ENCODE measurements at regions not wholly inside any gene's neighbourhood (a gene's known extent, or its start where the extent isn't known, plus 50 kb on each side); places are given as distances from the start of the nearest gene placed in this dataset.

DNA sequence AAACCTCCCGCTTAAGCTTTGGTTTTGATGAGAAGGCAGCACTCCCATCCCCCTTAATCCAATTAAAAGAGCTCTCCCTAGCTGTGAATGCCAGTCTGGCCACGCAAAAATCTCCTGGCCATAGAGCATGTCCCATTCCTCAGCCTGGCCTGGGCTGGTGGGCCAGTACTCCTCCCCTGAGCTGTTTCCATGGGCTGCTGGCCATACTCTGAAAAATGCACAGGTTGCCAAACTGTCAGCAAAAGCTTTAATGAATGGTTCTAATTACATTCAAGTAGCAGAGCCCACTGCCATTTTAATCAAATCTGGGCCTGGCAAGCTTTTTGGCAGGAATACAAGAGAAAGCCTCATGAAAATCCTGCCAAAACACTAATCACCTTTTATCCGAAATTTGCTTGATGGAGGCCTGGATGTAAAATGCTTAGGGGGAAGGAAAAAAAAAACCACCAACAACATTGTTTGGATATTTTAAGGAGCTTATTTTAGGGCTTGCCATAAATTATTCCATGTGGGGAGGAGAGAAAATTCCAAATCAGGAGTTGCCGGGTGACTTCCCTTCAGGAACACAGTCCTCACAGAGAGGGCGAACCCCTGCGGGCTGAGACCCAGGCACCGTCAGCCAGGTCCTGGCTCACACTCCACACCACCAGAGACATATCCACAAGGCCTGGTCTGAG is 243.3 kb downstream of the SEC61B start:
- no peaks in the 10 kb centered on the region for H4K20me1 ChIP-seq (ENCODE audit: low read length)
- H3K27ac ChIP-seq (ENCODE audit: low read length) = no peak overlapping the region
- peaks cover 17% of the 10 kb centered on the region for H3K27me3 ChIP-seq (ENCODE audit: low read length)
- BruUV-seq (replicated peaks) = no TSS peak
- no peak overlapping the region for H2AFZ ChIP-seq (ENCODE audit: low read length)
- ATAC-seq (no peak), DNase-seq (no peak)
- no peaks in the 10 kb centered on the region for H3K9me3 ChIP-seq (ENCODE audit: low read length)
- intact Hi-C loops (cut with micrococcal nuclease) = no loop called here
- H3K9me2 ChIP-seq (replicated peaks; ENCODE audit: low read length) = no peaks in the 10 kb centered on the region
- no peak overlapping the region for H3K4me2 ChIP-seq (ENCODE audit: low read length)
- no peaks in the 10 kb centered on the region for H3F3A ChIP-seq (ENCODE audit: low read length, unreplicated experiment)
- no peaks in the 10 kb centered on the region for H3K79me2 ChIP-seq (ENCODE audit: low read length)
- H3K4me1 ChIP-seq (ENCODE audit: insufficient read depth, low read length) = no peaks in the 10 kb centered on the region
- no peaks in the 10 kb centered on the region for H3K36me3 ChIP-seq (ENCODE audit: low read depth, low read length)
- no peak overlapping the region for H3K9ac ChIP-seq (ENCODE audit: low read length)
- POLR2A ChIA-PET (ENCODE audit: unreplicated experiment) = no interaction called here
- no peak for TF ChIP-seq CTCF (conservative IDR thresholded peaks at IDR 0.05; ENCODE audit: low read depth, low read length)
- TF ChIP-seq EZH2 (IDR thresholded peaks at IDR 0.05; ENCODE audit: low read length, unreplicated experiment) = no peak
- no peak for TF ChIP-seq EZH2phosphoT487 (IDR thresholded peaks at IDR 0.05; ENCODE audit: borderline replicate concordance, low read length)
- no peak overlapping the region for H3K4me3 ChIP-seq (ENCODE audit: low read length)
- CTCF ChIA-PET = no interaction called here

DNA sequence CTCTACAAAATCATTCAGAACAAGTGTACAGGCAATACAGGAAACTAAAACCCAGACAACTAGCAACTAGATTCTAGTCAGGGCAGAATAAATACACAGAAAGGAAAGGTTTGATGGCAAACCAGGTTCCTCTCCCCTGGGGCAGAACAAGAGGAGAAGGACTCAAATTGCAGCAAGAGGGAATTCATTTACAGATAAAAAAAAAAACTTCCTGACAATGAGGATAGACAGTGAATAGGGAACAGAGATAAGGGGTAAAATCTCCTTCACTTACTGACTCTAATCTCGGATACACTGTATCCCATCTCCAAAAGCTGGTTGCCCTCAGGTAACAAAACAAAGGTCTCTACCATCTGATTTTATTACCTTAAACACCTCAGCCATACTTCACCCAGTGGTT is 244.0 kb downstream of the SEC61B start:
- no TSS peak for BruUV-seq (replicated peaks)
- no peak overlapping the region for H3K4me3 ChIP-seq (ENCODE audit: low read length)
- no peaks in the 10 kb centered on the region for H3K79me2 ChIP-seq (ENCODE audit: low read length)
- H3K9me2 ChIP-seq (replicated peaks; ENCODE audit: low read length) = no peaks in the 10 kb centered on the region
- no peak overlapping the region for H3K4me2 ChIP-seq (ENCODE audit: low read length)
- DNase-seq = no peak
- H3K9ac ChIP-seq (ENCODE audit: low read length) = no peak overlapping the region
- no peaks in the 10 kb centered on the region for H3F3A ChIP-seq (ENCODE audit: low read length, unreplicated experiment)
- POLR2A ChIA-PET (ENCODE audit: unreplicated experiment) = no interaction called here
- ATAC-seq = no peak
- no peaks in the 10 kb centered on the region for H4K20me1 ChIP-seq (ENCODE audit: low read length)
- H2AFZ ChIP-seq (ENCODE audit: low read length) = no peak overlapping the region
- CTCF ChIA-PET = no interaction called here
- intact Hi-C loops (cut with micrococcal nuclease) = no loop called here
- no peak overlapping the region for H3K27ac ChIP-seq (ENCODE audit: low read length)
- TF ChIP-seq EZH2phosphoT487 (IDR thresholded peaks at IDR 0.05; ENCODE audit: borderline replicate concordance, low read length) (no peak), EZH2 (IDR thresholded peaks at IDR 0.05; ENCODE audit: low read length, unreplicated experiment) (no peak), CTCF (conservative IDR thresholded peaks at IDR 0.05; ENCODE audit: low read depth, low read length) (no peak)
- no peaks in the 10 kb centered on the region for H3K36me3 ChIP-seq (ENCODE audit: low read depth, low read length)
- H3K27me3 ChIP-seq (ENCODE audit: low read length) = peaks cover 19% of the 10 kb centered on the region
- H3K9me3 ChIP-seq (ENCODE audit: low read length) = no peaks in the 10 kb centered on the region
- H3K4me1 ChIP-seq (ENCODE audit: insufficient read depth, low read length) = no peaks in the 10 kb centered on the region

DNA sequence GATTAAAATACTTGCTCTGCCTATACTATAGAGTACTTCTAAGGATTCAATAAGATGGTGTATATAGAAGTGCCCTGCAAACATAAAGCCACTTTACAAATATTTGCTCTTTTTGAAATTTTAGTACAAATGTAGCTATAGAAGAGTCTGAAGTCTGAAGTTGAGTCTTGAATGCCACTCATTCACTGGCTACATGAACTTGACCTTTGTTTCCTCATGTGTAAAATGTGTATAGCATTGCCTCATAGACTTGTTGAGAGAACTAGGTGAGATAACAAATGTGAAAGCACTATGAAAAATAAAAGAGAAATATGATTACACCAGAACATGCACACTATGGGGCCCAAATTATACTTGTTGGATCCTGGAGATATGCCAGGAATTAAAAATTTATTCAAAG is 244.7 kb downstream of the SEC61B start:
- Histone ChIP-seq H4K20me1 (ENCODE audit: low read length) (no peaks in the 10 kb centered on the region), H2AFZ (ENCODE audit: low read length) (no peak overlapping the region), H3K9me2 (replicated peaks; ENCODE audit: low read length) (no peaks in the 10 kb centered on the region), H3K27ac (ENCODE audit: low read length) (no peak overlapping the region), H3K9me3 (ENCODE audit: low read length) (no peaks in the 10 kb centered on the region), H3K79me2 (ENCODE audit: low read length) (no peaks in the 10 kb centered on the region), H3K9ac (ENCODE audit: low read length) (no peak overlapping the region), H3K36me3 (ENCODE audit: low read depth, low read length) (no peaks in the 10 kb centered on the region), H3K27me3 (ENCODE audit: low read length) (peaks cover 25% of the 10 kb centered on the region), H3F3A (ENCODE audit: low read length, unreplicated experiment) (no peaks in the 10 kb centered on the region), H3K4me3 (ENCODE audit: low read length) (no peak overlapping the region), H3K4me1 (ENCODE audit: insufficient read depth, low read length) (no peaks in the 10 kb centered on the region), H3K4me2 (ENCODE audit: low read length) (no peak overlapping the region)
- ATAC-seq (no peak), DNase-seq (no peak)
- CTCF ChIA-PET = no interaction called here
- TF ChIP-seq EZH2 (IDR thresholded peaks at IDR 0.05; ENCODE audit: low read length, unreplicated experiment) = no peak
- no peak for TF ChIP-seq CTCF (conservative IDR thresholded peaks at IDR 0.05; ENCODE audit: low read depth, low read length)
- no peak for TF ChIP-seq EZH2phosphoT487 (IDR thresholded peaks at IDR 0.05; ENCODE audit: borderline replicate concordance, low read length)
- intact Hi-C loops (cut with micrococcal nuclease) = no loop called here
- POLR2A ChIA-PET (ENCODE audit: unreplicated experiment) = no interaction called here
- no TSS peak for BruUV-seq (replicated peaks)

Data from PC-3 (cell line).